Thoracic aorta (tissue), 2 donors: ENCODE measurements at regions not wholly inside any gene's neighbourhood (a gene's known extent, or its start where the extent isn't known, plus 50 kb on each side); places are given as distances from the start of the nearest gene placed in this dataset.

ENCODE experiments used
- ATAC-seq: fragments of 150-250 bp; one replicate; pipeline ENCODE4 v1.8.0; 2017; ENCODE audit warnings: low read depth; ENCODE audit not compliant: insufficient number of reproducible peaks, low FRiP score
- DNase-seq: peaks from one replicate; pipeline ENCODE4 v3.0.0-alpha.2; 2020; ENCODE audit warnings: low spot score
- H3K27ac ChIP-seq, 2 donors: fragments of 200-600 bp; sonication (generic); 1 replicate in 1 of 2; 2 replicates in 1 of 2; pipeline ENCODE4 v1.5.1; 2016; ENCODE audit warnings: mild to moderate bottlenecking in 2 of 2, moderate library complexity in 2 of 2
- H3K27me3 ChIP-seq: fragments of 200-600 bp; sonication (generic); replicated peaks from 2 replicates; pipeline ENCODE4 v1.6.0; 2016; ENCODE audit warnings: mild to moderate bottlenecking; ENCODE audit not compliant: insufficient read depth
- H3K36me3 ChIP-seq: fragments of 200-600 bp; sonication (generic); one replicate; pipeline ENCODE4 v1.5.1; 2016
- H3K4me1 ChIP-seq, 2 donors: fragments of 200-600 bp; sonication (generic); 1 replicate in 1 of 2; 2 replicates in 1 of 2; pipeline versions ENCODE4 v1.5.1 to v1.6.0; 2016; ENCODE audit warnings: low read depth in 2 of 2, mild to moderate bottlenecking in 1 of 2; ENCODE audit not compliant: control insufficient read depth in 1 of 2
- H3K4me3 ChIP-seq: fragments of 200-600 bp; sonication (generic); 2 replicates; pipeline ENCODE4 v1.5.1; 2016; ENCODE audit warnings: mild to moderate bottlenecking
- H3K9me3 ChIP-seq: fragments of 200-600 bp; sonication (generic); 2 replicates; pipeline ENCODE4 v1.5.1; 2016
- TF ChIP-seq, protein P1 (sequence below): fragments of 200-600 bp; sonication (generic); IDR thresholded peaks from one replicate; pipeline ENCODE4 v1.5.1; 2019; ENCODE audit warnings: antibody characterized with exemption

DNA sequence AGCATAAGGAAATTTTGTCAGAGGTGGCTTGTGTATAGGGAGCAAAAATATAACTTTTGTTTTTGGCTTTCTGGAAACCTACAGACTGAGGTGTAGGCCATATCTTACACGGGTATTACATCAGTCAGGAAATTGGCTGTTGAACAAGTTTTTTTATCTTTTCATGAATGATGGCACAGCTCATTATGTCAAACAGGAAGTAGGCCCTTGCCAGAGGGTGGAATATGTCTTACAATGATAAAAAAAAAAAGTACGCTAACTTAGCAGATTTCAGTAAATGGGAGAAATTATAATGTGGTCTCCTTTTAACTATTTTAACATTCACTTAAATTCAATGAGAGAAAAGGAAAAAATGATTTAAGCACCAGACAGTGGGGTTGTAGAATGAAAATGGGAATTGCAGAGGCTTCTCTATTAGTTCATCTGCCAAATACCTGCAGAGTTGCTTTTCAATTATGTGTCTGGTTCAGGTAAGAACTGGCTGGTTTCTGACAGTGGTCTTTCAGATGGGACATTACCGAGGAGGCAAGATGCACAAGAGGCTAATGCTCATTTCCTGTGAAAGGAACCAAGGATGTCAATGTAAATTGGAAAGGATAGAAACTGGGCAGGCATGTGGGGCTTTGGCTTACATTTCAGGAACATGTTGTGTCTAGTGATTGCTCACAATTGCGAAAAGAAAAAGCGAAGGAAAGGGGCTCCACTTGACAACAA, 169.9 kb downstream of the NNT start:
- DNase-seq (no peak), ATAC-seq (no peak)
- H3K4me3 ChIP-seq = no peak overlapping the region
- H3K36me3 ChIP-seq = no peaks in the 10 kb centered on the region
- H3K27me3 ChIP-seq = no peaks in the 10 kb centered on the region
- TF ChIP-seq, protein P1, sequence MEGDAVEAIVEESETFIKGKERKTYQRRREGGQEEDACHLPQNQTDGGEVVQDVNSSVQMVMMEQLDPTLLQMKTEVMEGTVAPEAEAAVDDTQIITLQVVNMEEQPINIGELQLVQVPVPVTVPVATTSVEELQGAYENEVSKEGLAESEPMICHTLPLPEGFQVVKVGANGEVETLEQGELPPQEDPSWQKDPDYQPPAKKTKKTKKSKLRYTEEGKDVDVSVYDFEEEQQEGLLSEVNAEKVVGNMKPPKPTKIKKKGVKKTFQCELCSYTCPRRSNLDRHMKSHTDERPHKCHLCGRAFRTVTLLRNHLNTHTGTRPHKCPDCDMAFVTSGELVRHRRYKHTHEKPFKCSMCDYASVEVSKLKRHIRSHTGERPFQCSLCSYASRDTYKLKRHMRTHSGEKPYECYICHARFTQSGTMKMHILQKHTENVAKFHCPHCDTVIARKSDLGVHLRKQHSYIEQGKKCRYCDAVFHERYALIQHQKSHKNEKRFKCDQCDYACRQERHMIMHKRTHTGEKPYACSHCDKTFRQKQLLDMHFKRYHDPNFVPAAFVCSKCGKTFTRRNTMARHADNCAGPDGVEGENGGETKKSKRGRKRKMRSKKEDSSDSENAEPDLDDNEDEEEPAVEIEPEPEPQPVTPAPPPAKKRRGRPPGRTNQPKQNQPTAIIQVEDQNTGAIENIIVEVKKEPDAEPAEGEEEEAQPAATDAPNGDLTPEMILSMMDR = no peak
- peaks cover 3 to 9% of the 10 kb centered on the region in 2 donors for H3K4me1 ChIP-seq
- H3K9me3 ChIP-seq = no peaks in the 10 kb centered on the region
- no peak overlapping the region for H3K27ac ChIP-seq

DNA sequence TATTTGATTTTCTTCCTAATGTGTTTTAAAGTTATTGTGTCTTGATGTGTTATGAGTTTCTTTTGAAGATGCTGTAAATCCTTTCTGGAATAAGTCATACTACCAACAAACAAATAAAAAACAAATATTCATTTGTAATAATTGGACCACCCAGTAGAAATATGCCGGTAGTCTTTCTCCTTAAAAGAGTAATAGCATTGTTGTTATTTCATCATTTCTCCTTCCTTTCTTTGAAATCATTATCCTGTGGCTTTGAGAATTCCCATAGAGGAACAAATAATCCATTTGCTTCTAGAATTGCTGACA, 169.4 kb downstream of the NNT start:
- Histone ChIP-seq H3K27ac (no peak overlapping the region), H3K27me3 (no peaks in the 10 kb centered on the region), H3K9me3 (no peaks in the 10 kb centered on the region), H3K4me1 (peaks cover 3 to 9% of the 10 kb centered on the region in 2 donors), H3K36me3 (no peaks in the 10 kb centered on the region), H3K4me3 (no peak overlapping the region)
- DNase-seq (no peak), ATAC-seq (no peak)
- TF ChIP-seq, protein P1 = no peak

DNA sequence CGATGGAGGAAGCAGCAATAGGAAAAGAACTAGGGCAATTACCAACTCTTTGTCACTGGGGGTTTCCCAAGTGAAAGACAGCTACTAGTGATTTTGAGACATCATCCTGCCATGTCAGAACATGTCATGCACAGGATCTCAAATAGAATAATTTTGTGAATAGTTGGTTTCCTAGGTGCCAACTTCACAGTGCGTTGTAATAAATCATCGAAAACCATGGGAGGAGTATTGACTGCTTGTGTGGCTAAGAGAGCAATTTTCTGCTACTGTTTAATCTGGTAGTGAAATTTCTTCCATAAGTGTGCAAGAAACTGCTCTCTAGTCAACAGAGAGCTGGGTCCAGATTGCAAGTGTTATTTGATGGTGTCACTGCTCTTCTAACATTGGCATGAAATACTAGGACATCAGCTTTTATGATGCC, 168.6 kb downstream of the NNT start:
- no peak overlapping the region for H3K27ac ChIP-seq
- peaks cover 3 to 9% of the 10 kb centered on the region in 2 donors for H3K4me1 ChIP-seq
- no peaks in the 10 kb centered on the region for H3K36me3 ChIP-seq
- H3K27me3 ChIP-seq = no peaks in the 10 kb centered on the region
- DNase-seq (no peak), ATAC-seq (no peak)
- TF ChIP-seq, protein P1 = no peak
- H3K9me3 ChIP-seq = no peaks in the 10 kb centered on the region
- H3K4me3 ChIP-seq = no peak overlapping the region

DNA sequence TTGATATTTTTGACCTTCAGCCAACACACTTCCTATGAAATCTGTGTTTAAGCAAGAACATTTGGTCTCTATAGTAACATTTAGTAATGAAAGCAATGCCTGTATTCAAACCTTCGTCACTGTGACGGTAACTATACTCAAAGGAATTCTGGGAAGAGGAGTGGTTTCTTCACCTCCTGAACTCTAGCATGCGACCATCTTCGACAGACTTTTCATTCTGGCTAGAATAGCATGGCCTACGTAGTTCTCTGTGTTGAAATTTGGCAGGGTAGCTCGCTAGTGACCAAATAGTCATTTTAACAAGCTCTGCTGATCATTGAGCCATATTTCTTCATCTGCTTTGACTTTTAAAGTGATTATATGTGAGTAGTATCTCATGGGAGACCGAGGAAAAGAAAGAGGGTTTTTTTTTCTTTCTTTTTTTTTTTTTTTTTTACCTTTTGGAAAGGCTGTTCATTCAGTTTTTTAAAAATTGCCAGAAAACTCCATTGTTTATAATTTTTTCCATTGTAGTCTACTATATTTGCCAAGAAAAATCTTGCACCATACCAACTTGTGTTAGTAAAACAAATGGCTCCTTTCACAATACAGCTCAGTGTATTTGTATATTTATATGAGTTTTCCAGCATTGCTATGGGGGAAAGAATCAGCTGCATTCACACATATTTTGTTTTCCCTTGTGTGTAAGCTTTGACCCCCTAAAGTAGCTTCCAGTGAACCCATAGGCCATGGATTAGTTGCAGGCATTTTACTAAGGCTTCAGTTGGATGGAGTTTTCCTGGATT, 166.8 kb downstream of the NNT start:
- H3K9me3 ChIP-seq = no peaks in the 10 kb centered on the region
- no peaks in the 10 kb centered on the region for H3K36me3 ChIP-seq
- no peaks in the 10 kb centered on the region for H3K27me3 ChIP-seq
- DNase-seq = no peak
- peaks cover 3 to 9% of the 10 kb centered on the region in 2 donors for H3K4me1 ChIP-seq
- H3K4me3 ChIP-seq = no peak overlapping the region
- peak; percentile 94 for ATAC-seq
- TF ChIP-seq, protein P1 = no peak
- peak overlapping the region; percentile 5 to 16 for H3K27ac ChIP-seq
